ENCODE measurements at regions not wholly inside any gene's neighbourhood (a gene's known extent, or its start where the extent isn't known, plus 50 kb on each side); places are given as distances from the start of the nearest gene placed in this dataset.
A peak's percentile ranks its signal among the peaks of the same experiment; 100 is the strongest.

DNA sequence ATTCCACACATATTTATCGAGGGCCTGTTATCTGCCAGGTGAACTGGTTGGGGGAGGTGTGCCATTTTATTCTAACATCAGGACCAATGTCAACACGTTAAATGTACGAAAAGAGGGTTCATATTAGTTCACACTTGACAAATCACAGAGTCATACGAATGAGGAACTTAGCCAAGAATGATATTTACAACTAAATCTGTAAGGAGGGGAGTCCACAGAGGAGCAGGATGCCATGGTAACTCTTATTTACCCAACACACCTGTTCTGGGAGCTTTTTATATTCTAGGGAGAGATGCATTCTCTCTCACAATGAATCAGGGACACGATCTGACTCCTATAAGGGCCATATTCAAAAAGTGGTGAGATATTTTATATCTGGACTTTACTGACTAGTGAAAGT lies 144.1 kb downstream of the CDC42EP3 start:
- Histone ChIP-seq H3K9me3 (ENCODE audit: low read length) (no peaks in the 10 kb centered on the region), H3K4me1 (ENCODE audit: insufficient read depth, low read length) (no peaks in the 10 kb centered on the region), H3K27ac (ENCODE audit: low read depth, low read length) (no peak overlapping the region), H3K27me3 (ENCODE audit: insufficient read depth, low read length, poor library complexity, severe bottlenecking) (no peaks in the 10 kb centered on the region), H3K4me3 (ENCODE audit: low read length) (no peak overlapping the region), H3K36me3 (ENCODE audit: insufficient read depth, low read length) (no peaks in the 10 kb centered on the region)
- no peaks in the 10 kb centered on the region for H3K9me3 Mint-ChIP-seq
- CTCF ChIA-PET = interaction anchor here (0.7 kb wide), 1 partner anchor 319 kb away, joined by 3 read pairs; no protein-coding TSS in a partner anchor
- no peak for DNase-seq
- POLR2A ChIA-PET = no interaction called here
- H3K27ac Mint-ChIP-seq = no peak overlapping the region
- peaks cover 0 to 19% of the 10 kb centered on the region in 2 donors for H3K27me3 Mint-ChIP-seq
- no peak overlapping the region for H3K4me3 Mint-ChIP-seq
- H3K4me1 Mint-ChIP-seq = no peaks in the 10 kb centered on the region
- H3K36me3 Mint-ChIP-seq = no peaks in the 10 kb centered on the region

DNA sequence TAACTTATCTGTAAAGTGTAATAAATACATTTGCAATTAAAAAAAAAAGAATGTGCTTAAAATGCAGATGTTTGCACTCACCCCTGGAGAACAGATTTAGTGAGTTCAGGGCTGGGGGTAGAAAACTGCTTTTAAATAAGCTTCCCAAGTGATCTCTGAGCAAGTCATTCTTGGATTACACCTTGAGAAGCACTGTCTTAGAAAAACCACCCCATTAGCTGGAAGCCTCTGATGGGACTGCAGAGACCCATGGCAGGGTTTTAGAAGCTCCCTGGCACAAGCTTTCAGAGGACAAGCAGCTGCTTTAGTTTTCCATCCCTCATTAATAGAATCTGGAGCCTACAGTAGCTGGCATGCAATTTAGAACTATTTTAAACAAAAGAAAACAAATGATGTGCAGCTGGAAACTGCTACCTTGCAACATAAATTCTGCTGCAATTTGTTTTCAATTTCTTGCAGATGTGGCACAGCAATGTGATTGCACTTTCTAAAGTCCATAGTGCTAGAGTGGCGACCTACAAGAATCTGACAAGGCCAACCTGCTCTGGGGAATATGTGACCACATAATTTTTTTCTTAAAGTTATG lies 141.5 kb downstream of the CDC42EP3 start:
- POLR2A ChIA-PET = interaction anchor here (0.9 kb wide), 1 partner anchor 123 kb away, joined by 7 read pairs; no protein-coding TSS in a partner anchor
- no peak overlapping the region for H3K4me3 Mint-ChIP-seq
- no peaks in the 10 kb centered on the region for H3K9me3 Mint-ChIP-seq
- Histone ChIP-seq H3K9me3 (ENCODE audit: low read length) (no peaks in the 10 kb centered on the region), H3K27ac (ENCODE audit: low read depth, low read length) (no peak overlapping the region), H3K27me3 (ENCODE audit: insufficient read depth, low read length, poor library complexity, severe bottlenecking) (no peaks in the 10 kb centered on the region), H3K36me3 (ENCODE audit: insufficient read depth, low read length) (no peaks in the 10 kb centered on the region), H3K4me3 (ENCODE audit: low read length) (no peak overlapping the region), H3K4me1 (ENCODE audit: insufficient read depth, low read length) (no peaks in the 10 kb centered on the region)
- no peaks in the 10 kb centered on the region for H3K4me1 Mint-ChIP-seq
- H3K36me3 Mint-ChIP-seq = no peaks in the 10 kb centered on the region
- peaks cover 0 to 6% of the 10 kb centered on the region in 2 donors for H3K27me3 Mint-ChIP-seq
- no peak overlapping the region for H3K27ac Mint-ChIP-seq
- CTCF ChIA-PET = interaction anchor here (1.0 to 2.4 kb wide), 2 partner anchors 134 to 147 kb away, joined by 3 to 6 read pairs; no protein-coding TSS in a partner anchor
- no peak for DNase-seq

DNA sequence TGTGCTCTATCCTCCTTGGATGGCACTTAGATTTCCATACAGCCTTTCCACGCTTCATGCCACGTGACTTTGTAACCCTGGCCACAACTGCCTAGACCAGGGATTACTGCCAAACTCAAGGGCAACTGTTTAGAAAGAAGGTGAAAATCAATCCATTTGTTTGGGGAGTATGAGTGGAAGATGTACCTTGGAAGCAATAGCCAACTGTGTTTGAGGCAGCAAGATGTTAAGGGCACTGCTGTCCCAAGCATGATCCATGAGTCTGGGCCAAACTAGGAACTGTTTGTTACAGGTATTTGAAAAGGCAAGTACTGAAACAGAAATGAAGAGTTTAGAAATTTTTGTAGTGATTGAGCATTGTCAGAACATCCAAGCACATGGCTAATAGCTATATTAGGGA lies 138.9 kb downstream of the CDC42EP3 start:
- CTCF ChIA-PET = interaction anchor here (1.7 kb wide), 1 partner anchor 26 kb away, joined by 4 read pairs; no protein-coding TSS in a partner anchor

GRCh38 chr2:37537316-37537715 lies 134.1 kb downstream of the CDC42EP3 start:
- Histone ChIP-seq H3K9me3 (ENCODE audit: low read length) (no peaks in the 10 kb centered on the region), H3K4me3 (ENCODE audit: low read length) (no peak overlapping the region), H3K4me1 (ENCODE audit: insufficient read depth, low read length) (no peaks in the 10 kb centered on the region), H3K27ac (ENCODE audit: low read depth, low read length) (no peak overlapping the region), H3K27me3 (ENCODE audit: insufficient read depth, low read length, poor library complexity, severe bottlenecking) (no peaks in the 10 kb centered on the region), H3K36me3 (ENCODE audit: insufficient read depth, low read length) (no peaks in the 10 kb centered on the region)
- Mint-ChIP-seq H3K4me1 (peaks cover 0 to 6% (median 2%) of the 10 kb centered on the region in 3 donors), H3K9me3 (no peaks in the 10 kb centered on the region), H3K36me3 (peaks cover 0 to 4% (median 3%) of the 10 kb centered on the region in 3 donors), H3K27me3 (no peaks in the 10 kb centered on the region), H3K27ac (peak overlapping the region in 1 of 8 donors; percentile 37), H3K4me3 (no peak overlapping the region)
- DNase-seq = no peak
- CTCF ChIA-PET = interaction anchor here (0.7 to 2.8 kb wide), 6 partner anchors 12 to 142 kb away, joined by 3 to 10 read pairs (median 5); no protein-coding TSS in a partner anchor
- POLR2A ChIA-PET = no interaction called here

More for the DNA sequence above, 138.9 kb downstream of the CDC42EP3 start:
- H3K27me3 Mint-ChIP-seq = no peaks in the 10 kb centered on the region
- H3K36me3 ChIP-seq (ENCODE audit: insufficient read depth, low read length) = no peaks in the 10 kb centered on the region
- no peak for DNase-seq
- no peaks in the 10 kb centered on the region for H3K9me3 Mint-ChIP-seq
- no peak overlapping the region for H3K27ac Mint-ChIP-seq
- no peaks in the 10 kb centered on the region for H3K27me3 ChIP-seq (ENCODE audit: insufficient read depth, low read length, poor library complexity, severe bottlenecking)
- H3K36me3 Mint-ChIP-seq = peaks cover 0 to 3% (median 0%) of the 10 kb centered on the region in 3 donors
- no peaks in the 10 kb centered on the region for H3K4me1 ChIP-seq (ENCODE audit: insufficient read depth, low read length)
- H3K27ac ChIP-seq (ENCODE audit: low read depth, low read length) = no peak overlapping the region
- POLR2A ChIA-PET = no interaction called here
- H3K4me1 Mint-ChIP-seq = peaks cover 0 to 6% (median 2%) of the 10 kb centered on the region in 3 donors
- H3K4me3 ChIP-seq (ENCODE audit: low read length) = no peak overlapping the region
- no peak overlapping the region for H3K4me3 Mint-ChIP-seq
- no peaks in the 10 kb centered on the region for H3K9me3 ChIP-seq (ENCODE audit: low read length)

DNA sequence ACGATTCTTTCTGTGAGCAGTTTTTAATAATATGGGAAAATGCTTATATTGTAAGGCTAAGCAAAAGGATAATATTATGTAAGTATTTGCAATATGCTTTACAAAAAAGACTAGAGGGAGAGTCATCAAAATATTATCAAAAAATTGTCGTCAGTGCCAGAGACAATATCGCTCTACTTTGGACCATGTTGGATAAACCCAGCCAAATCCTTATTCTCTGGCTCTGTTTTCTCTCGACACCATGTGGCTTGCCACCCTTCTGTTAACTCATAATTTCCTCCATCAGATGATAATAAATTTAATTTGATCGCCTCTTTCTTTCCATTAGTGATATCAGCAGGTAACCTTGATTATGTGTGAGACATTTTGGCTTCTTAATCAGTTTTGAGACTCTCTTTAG lies 129.9 kb downstream of the CDC42EP3 start:
- H3K4me1 ChIP-seq (ENCODE audit: insufficient read depth, low read length) = no peaks in the 10 kb centered on the region
- DNase-seq = no peak
- Mint-ChIP-seq H3K36me3 (peaks cover 0 to 4% (median 0%) of the 10 kb centered on the region in 3 donors), H3K4me3 (no peak overlapping the region), H3K27ac (no peak overlapping the region), H3K4me1 (peaks cover 0 to 4% (median 2%) of the 10 kb centered on the region in 3 donors), H3K9me3 (no peaks in the 10 kb centered on the region), H3K27me3 (peaks cover 0 to 8% of the 10 kb centered on the region in 2 donors)
- no peaks in the 10 kb centered on the region for H3K9me3 ChIP-seq (ENCODE audit: low read length)
- ChIA-PET POLR2A (no interaction called here), CTCF (no interaction called here)
- no peak overlapping the region for H3K27ac ChIP-seq (ENCODE audit: low read depth, low read length)
- no peaks in the 10 kb centered on the region for H3K27me3 ChIP-seq (ENCODE audit: insufficient read depth, low read length, poor library complexity, severe bottlenecking)
- no peaks in the 10 kb centered on the region for H3K36me3 ChIP-seq (ENCODE audit: insufficient read depth, low read length)
- H3K4me3 ChIP-seq (ENCODE audit: low read length) = no peak overlapping the region

DNA sequence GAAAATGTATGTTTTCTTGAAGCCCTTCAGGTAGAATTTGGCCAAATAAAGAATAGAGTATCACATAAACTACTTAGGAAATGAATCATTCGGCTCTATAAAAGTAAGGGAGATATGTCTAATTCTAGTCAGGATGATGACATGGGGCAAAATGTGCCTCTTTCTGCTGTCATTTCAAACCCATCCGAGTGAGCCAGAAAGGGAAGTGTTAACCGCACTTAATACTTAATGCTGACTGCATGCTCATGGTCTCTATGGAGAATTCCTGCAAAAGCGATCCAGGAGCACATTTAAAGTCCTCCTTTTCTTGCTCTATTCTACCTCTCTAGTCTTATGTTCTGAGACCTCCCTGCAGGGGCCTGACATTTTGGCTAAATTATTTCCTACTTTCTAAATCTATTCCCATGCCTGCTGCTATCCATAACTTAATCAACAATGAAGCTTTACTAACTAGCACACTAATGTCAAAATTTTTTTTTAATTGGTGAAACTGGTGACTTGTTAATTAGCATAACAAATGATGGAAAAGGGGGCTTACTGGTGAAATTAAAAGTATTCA lies 127.4 kb downstream of the CDC42EP3 start:
- Mint-ChIP-seq H3K36me3 (peaks cover 0 to 3% (median 0%) of the 10 kb centered on the region in 3 donors), H3K4me3 (no peak overlapping the region), H3K4me1 (peaks cover 4 to 11% (median 4%) of the 10 kb centered on the region in 3 donors), H3K27ac (no peak overlapping the region), H3K27me3 (peaks cover 0 to 8% of the 10 kb centered on the region in 2 donors), H3K9me3 (no peaks in the 10 kb centered on the region)
- Histone ChIP-seq H3K27me3 (ENCODE audit: insufficient read depth, low read length, poor library complexity, severe bottlenecking) (no peaks in the 10 kb centered on the region), H3K9me3 (ENCODE audit: low read length) (no peaks in the 10 kb centered on the region), H3K4me1 (ENCODE audit: insufficient read depth, low read length) (no peaks in the 10 kb centered on the region), H3K36me3 (ENCODE audit: insufficient read depth, low read length) (no peaks in the 10 kb centered on the region), H3K27ac (ENCODE audit: low read depth, low read length) (no peak overlapping the region), H3K4me3 (ENCODE audit: low read length) (no peak overlapping the region)
- CTCF ChIA-PET = interaction anchor here (2.6 kb wide), 1 partner anchor 104 kb away, joined by 9 read pairs; no protein-coding TSS in a partner anchor
- no peak for DNase-seq
- POLR2A ChIA-PET = interaction anchor here (1.1 kb wide), 1 partner anchor 128 kb away, joined by 3 read pairs; no protein-coding TSS in a partner anchor

GRCh38 chr2:37544591-37545031 lies 126.8 kb downstream of the CDC42EP3 start:
- ChIA-PET CTCF (interaction anchor here (2.6 kb wide), 1 partner anchor 104 kb away, joined by 9 read pairs; no protein-coding TSS in a partner anchor), POLR2A (interaction anchor here (0.6 to 1.1 kb wide), 2 partner anchors 127 to 131 kb away, joined by 3 read pairs; no protein-coding TSS in a partner anchor)
- Mint-ChIP-seq H3K27ac (no peak overlapping the region), H3K4me3 (no peak overlapping the region), H3K9me3 (no peaks in the 10 kb centered on the region), H3K27me3 (peaks cover 0 to 8% of the 10 kb centered on the region in 2 donors), H3K36me3 (no peaks in the 10 kb centered on the region), H3K4me1 (peaks cover 4 to 11% (median 4%) of the 10 kb centered on the region in 3 donors)
- no peaks in the 10 kb centered on the region for H3K4me1 ChIP-seq (ENCODE audit: insufficient read depth, low read length)
- H3K27ac ChIP-seq (ENCODE audit: low read depth, low read length) = no peak overlapping the region
- H3K4me3 ChIP-seq (ENCODE audit: low read length) = no peak overlapping the region
- no peaks in the 10 kb centered on the region for H3K36me3 ChIP-seq (ENCODE audit: insufficient read depth, low read length)
- no peaks in the 10 kb centered on the region for H3K27me3 ChIP-seq (ENCODE audit: insufficient read depth, low read length, poor library complexity, severe bottlenecking)
- no peak for DNase-seq
- no peaks in the 10 kb centered on the region for H3K9me3 ChIP-seq (ENCODE audit: low read length)

DNA sequence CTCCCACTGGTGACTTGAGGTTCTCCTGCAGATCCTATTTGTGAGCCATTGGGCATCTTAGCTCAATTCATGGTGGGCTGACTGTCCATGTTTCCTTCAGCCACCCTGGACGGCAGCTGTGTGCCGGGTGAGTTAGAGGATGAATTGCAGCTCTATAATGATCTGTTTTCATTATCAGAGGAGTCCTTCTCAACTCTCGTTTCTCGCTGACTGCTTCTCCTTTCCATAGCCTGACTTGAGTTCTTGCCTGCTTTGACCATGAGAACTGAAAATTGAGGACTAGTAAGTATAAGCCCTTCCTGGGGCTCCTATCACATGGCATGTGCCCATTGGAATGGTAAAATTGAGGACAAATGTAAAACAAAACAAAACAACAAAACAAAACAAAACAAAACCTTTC lies 121.8 kb downstream of the CDC42EP3 start:
- no peak for DNase-seq
- CTCF ChIA-PET = interaction anchor here (0.9 to 1.3 kb wide), 5 partner anchors 12 to 328 kb away, joined by 3 to 5 read pairs (median 3); no protein-coding TSS in a partner anchor
- Mint-ChIP-seq H3K27ac (no peak overlapping the region), H3K36me3 (peaks cover 0 to 2% (median 0%) of the 10 kb centered on the region in 3 donors), H3K27me3 (peaks cover 0 to 3% of the 10 kb centered on the region in 2 donors), H3K4me3 (no peak overlapping the region), H3K9me3 (no peaks in the 10 kb centered on the region), H3K4me1 (peaks cover 21 to 32% (median 22%) of the 10 kb centered on the region in 3 donors)
- H3K36me3 ChIP-seq (ENCODE audit: insufficient read depth, low read length) = no peaks in the 10 kb centered on the region
- H3K4me3 ChIP-seq (ENCODE audit: low read length) = no peak overlapping the region
- H3K27me3 ChIP-seq (ENCODE audit: insufficient read depth, low read length, poor library complexity, severe bottlenecking) = no peaks in the 10 kb centered on the region
- no peaks in the 10 kb centered on the region for H3K9me3 ChIP-seq (ENCODE audit: low read length)
- no peak overlapping the region for H3K27ac ChIP-seq (ENCODE audit: low read depth, low read length)
- H3K4me1 ChIP-seq (ENCODE audit: insufficient read depth, low read length) = no peaks in the 10 kb centered on the region
- POLR2A ChIA-PET = no interaction called here

All from CD8-positive, alpha-beta memory T cell (primary cell).